ENCODE measurements at regions not wholly inside any gene's neighbourhood (a gene's known extent, or its start where the extent isn't known, plus 50 kb on each side); places are given as distances from the start of the nearest gene placed in this dataset.

DNA sequence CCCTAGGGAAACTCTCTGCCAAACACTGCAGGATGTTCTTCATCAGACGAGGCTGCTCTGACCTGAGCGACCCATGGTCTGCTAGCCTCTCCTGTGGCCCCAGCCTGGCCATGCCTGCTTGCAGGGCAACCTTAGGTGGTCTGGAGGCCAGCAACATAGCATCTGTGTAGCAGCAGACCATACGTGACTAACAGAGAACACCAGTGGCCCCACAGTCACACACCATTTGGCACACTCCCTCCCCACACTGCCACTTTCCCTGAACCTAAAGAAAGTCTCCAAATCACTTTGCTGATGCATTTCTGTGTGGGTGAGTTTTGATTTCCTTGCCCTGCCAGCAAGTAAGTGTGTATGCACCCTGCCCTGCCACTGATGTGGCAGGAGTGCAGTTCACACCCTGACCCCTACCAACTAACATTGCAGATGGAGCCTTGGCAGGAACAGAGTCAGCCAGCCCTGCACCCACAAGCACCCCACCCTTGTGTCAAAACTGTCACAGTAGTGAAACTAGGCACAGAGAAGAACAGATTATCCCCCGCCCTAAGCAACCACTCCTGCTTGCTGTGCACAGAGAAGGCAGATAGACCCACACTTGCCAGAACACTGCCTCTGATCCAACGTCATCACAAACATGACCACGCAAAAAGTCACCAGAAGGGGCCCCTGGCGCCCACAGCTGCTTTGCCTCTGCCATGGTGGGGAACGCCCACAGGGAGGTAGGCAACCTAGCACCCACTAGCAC lies 249.1 kb downstream of the SPIN4 start:
- no peak for TF ChIP-seq CTCF (IDR thresholded peaks at IDR 0.05; ENCODE audit: control extremely low read depth in 1 of 3, insufficient read depth in 1 of 3, low read depth in 1 of 3, low read length in 3 of 3)
- no peak for TF ChIP-seq POLR2A (IDR thresholded peaks at IDR 0.05; ENCODE audit: control extremely low read depth in 1 of 2, low read depth in 2 of 2, low read length in 2 of 2)
- no peak for TF ChIP-seq POU5F1 (IDR thresholded peaks at IDR 0.05; ENCODE audit: low read depth, low read length)

Data from H1 (cell line).